Central memory CD8-positive, alpha-beta T cell (primary cell): ENCODE measurements at regions not wholly inside any gene's neighbourhood (a gene's known extent, or its start where the extent isn't known, plus 50 kb on each side); places are given as distances from the start of the nearest gene placed in this dataset.

ENCODE experiments used
- ATAC-seq: fragments of 150-1000 bp; cut with Tn5 transposase; replicated peaks from 2 replicates; pipeline ENCODE4 v1.10.0; 2022; ENCODE audit warnings: mild to moderate bottlenecking, moderate FRiP score, moderate number of reproducible peaks; ENCODE audit not compliant: poor library complexity, severe bottlenecking; ENCODE audit errors: extremely low read depth
- DNase-seq, 2 donors: peaks; one replicate each; pipeline ENCODE4 v3.0.0; 2021; ENCODE audit warnings: low spot score in 2 of 2
- H3K27ac Mint-ChIP-seq: one replicate; pipeline ENCODE4 v1.8.0; 2022; ENCODE audit warnings: low read depth, mild to moderate bottlenecking, moderate library complexity, mixed read lengths
- H3K27me3 Mint-ChIP-seq: one replicate; pipeline ENCODE4 v1.8.0; 2022; ENCODE audit warnings: mixed read lengths
- H3K36me3 Mint-ChIP-seq: one replicate; pipeline ENCODE4 v1.8.0; 2022; ENCODE audit warnings: mild to moderate bottlenecking, moderate library complexity, mixed read lengths; ENCODE audit not compliant: insufficient read depth
- H3K4me1 Mint-ChIP-seq: one replicate; pipeline ENCODE4 v1.8.0; 2022; ENCODE audit warnings: mixed read lengths
- H3K4me3 Mint-ChIP-seq: one replicate; pipeline ENCODE4 v1.8.0; 2022; ENCODE audit warnings: mild to moderate bottlenecking, moderate library complexity, mixed read lengths
- H3K9me3 Mint-ChIP-seq: one replicate; pipeline ENCODE4 v1.8.0; 2022; ENCODE audit warnings: mixed read lengths

GRCh38 chr1:215475796-215476481, 91.2 kb upstream of the KCTD3 start:
- Mint-ChIP-seq H3K4me1 (no peaks in the 10 kb centered on the region), H3K4me3 (no peak overlapping the region), H3K27ac (no peak overlapping the region), H3K9me3 (no peaks in the 10 kb centered on the region), H3K27me3 (no peaks in the 10 kb centered on the region), H3K36me3 (no peaks in the 10 kb centered on the region)
- DNase-seq (no peak), ATAC-seq (no peak)

DNA sequence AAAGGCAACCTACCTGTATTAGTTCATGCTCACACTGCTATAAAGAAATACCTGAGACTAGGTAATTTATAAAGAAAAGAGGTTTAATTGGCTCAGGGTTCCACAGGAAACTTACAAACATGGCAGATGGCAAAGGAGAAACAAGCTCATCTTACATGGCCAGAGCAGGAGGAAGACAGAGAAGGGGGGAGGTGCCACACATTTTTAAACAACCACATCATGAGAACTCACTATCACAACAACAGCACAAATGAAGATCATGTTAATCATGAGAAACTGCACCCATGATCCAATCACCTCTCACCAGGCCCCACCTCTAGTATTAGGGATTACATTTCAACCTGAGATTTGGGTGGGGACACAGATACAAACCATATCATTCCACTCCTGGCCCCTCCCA, 90.6 kb upstream of the KCTD3 start:
- ATAC-seq (no peak), DNase-seq (no peak)

DNA sequence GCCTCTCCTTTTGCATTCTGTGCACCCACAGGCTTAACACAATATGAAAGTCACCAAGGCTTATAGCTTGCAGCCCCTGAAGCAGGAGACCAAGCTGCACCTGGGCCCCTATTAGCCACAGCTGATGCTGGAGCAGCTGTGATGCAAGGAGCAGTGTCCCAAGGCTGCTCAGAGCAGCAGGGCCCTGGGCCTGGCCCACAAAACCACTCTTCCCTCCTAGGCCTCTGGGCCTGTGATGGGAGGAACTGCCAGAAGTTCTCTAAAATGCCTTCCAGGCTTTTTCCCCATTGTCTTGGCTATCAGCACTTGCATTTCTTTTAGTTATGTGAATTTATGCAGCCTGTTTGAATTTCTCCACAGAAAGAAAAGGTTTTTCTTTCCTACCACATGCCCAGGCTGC, 89.5 kb upstream of the KCTD3 start:
- H3K9me3 Mint-ChIP-seq: no peaks in the 10 kb centered on the region
- ATAC-seq: no peak
- no peak overlapping the region for H3K4me3 Mint-ChIP-seq

More for the DNA sequence above, 90.6 kb upstream of the KCTD3 start:
- Mint-ChIP-seq H3K36me3 (no peaks in the 10 kb centered on the region), H3K27ac (no peak overlapping the region), H3K4me1 (no peaks in the 10 kb centered on the region), H3K9me3 (no peaks in the 10 kb centered on the region), H3K27me3 (no peaks in the 10 kb centered on the region), H3K4me3 (no peak overlapping the region)

DNA sequence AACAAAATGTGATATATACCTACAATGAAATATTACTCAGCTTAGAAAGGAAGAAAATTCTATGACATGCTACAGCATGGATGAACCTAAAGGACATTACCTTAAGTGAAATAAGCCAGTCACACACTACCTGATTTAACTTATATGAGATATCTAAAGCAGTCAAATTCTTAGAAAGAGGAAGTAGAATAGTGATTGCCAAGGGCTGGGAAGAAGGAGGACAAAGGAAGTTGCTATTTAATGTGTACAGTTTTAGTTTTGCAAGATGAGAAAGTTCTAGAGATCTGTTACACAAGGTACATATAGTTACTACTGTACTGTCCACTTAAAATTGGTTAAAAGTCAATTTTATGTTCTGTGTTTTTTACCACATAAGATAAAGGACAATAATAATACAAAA, 87.5 kb upstream of the KCTD3 start:
- no peak for ATAC-seq
- Mint-ChIP-seq H3K4me3 (no peak overlapping the region), H3K27me3 (no peaks in the 10 kb centered on the region)

More for the DNA sequence above, 89.5 kb upstream of the KCTD3 start:
- Mint-ChIP-seq H3K27ac (no peak overlapping the region), H3K27me3 (no peaks in the 10 kb centered on the region), H3K36me3 (no peaks in the 10 kb centered on the region), H3K4me1 (no peaks in the 10 kb centered on the region)
- no peak for DNase-seq

GRCh38 chr1:215482079-215482478, 85.0 kb upstream of the KCTD3 start:
- no peak for DNase-seq
- no peak overlapping the region for H3K27ac Mint-ChIP-seq
- no peaks in the 10 kb centered on the region for H3K36me3 Mint-ChIP-seq
- ATAC-seq: no peak
- H3K4me3 Mint-ChIP-seq: no peak overlapping the region
- H3K4me1 Mint-ChIP-seq: no peaks in the 10 kb centered on the region
- H3K27me3 Mint-ChIP-seq: no peaks in the 10 kb centered on the region
- H3K9me3 Mint-ChIP-seq: no peaks in the 10 kb centered on the region

More for the DNA sequence above, 87.5 kb upstream of the KCTD3 start:
- H3K4me1 Mint-ChIP-seq: no peaks in the 10 kb centered on the region
- DNase-seq: no peak
- no peaks in the 10 kb centered on the region for H3K36me3 Mint-ChIP-seq
- no peaks in the 10 kb centered on the region for H3K9me3 Mint-ChIP-seq
- no peak overlapping the region for H3K27ac Mint-ChIP-seq

DNA sequence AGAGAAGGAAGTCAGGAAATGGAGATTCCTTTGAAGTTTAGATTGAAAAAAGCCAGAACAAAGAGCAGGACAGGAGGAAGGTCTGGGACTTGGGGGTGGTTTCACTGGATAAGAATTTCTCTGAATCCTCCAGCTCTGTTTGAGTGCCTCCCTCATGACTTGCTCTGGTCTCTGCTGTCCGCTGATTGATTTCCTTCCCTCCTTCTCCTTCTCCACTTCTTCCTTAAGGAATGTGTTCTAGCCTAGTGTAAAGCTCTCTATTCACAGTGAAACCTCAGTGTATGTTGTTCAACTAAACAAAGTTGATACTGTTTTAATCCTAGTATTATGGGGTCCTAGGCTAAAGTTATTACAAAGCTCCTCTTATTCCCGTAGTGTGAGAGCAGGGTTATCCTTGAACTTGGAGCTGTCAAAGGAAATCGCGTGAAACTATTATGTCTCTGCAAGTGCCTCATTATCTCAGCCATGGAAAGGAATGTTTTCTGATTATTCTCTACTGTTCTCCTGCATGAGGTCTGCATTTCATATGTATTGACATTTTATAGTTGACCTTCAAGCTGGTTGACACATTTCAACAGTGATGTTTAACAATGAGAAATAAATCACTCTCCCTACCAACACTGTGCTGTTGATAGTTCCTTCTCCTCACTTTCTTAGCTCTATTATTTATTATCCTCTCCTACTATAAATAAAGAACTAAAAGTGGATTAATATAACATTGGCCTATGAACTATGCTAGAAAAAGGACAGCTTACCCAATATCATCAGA, 82.7 kb upstream of the KCTD3 start:
- DNase-seq (no peak), ATAC-seq (no peak)
- H3K9me3 Mint-ChIP-seq: no peaks in the 10 kb centered on the region
- no peaks in the 10 kb centered on the region for H3K4me1 Mint-ChIP-seq
- no peak overlapping the region for H3K27ac Mint-ChIP-seq
- no peaks in the 10 kb centered on the region for H3K27me3 Mint-ChIP-seq
- no peak overlapping the region for H3K4me3 Mint-ChIP-seq
- H3K36me3 Mint-ChIP-seq: no peaks in the 10 kb centered on the region

DNA sequence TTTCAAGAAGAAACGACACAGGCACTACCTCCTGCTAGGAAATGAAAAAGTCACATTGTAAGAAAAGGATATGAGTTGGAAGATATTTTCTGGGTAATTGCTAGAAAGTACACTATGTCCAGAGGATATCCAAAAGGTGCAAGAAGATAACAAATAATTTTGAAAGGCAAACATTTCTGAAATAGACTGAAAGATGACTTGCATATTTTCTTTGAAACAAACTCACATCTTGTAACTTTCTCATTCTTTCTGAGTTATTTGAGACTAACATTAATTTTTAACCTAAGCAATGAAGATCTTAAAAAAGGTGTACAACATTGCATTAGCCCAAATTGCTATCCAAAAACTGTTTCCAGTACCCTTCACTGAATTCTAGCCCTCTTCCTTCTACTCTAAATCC, 79.6 kb upstream of the KCTD3 start:
- Mint-ChIP-seq H3K4me3 (no peak overlapping the region), H3K9me3 (peaks cover 7% of the 10 kb centered on the region), H3K27me3 (no peaks in the 10 kb centered on the region), H3K4me1 (no peaks in the 10 kb centered on the region), H3K36me3 (no peaks in the 10 kb centered on the region), H3K27ac (no peak overlapping the region)
- no peak for DNase-seq
- ATAC-seq: no peak

DNA sequence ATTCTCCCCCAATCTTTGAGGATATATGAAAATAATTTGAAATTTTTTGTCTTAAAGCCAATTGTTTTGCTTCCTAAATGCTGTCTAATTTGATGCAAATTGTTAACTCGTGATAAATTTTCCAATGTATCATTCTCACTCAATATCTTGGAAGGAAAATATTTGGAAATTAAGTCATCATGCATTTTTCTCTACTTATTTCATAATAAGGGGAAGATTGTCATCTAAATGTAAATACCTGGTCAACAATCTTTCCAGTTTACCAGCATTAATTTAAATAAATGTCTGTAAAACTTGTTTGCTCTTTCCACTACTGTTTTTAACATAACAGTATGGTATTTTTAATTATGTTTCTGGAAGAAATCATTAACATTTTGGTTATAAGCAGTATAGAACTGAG, 78.3 kb upstream of the KCTD3 start:
- H3K4me1 Mint-ChIP-seq: no peaks in the 10 kb centered on the region
- H3K27me3 Mint-ChIP-seq: no peaks in the 10 kb centered on the region
- DNase-seq: no peak
- ATAC-seq: no peak
- H3K4me3 Mint-ChIP-seq: no peak overlapping the region
- H3K9me3 Mint-ChIP-seq: peaks cover 7% of the 10 kb centered on the region
- H3K27ac Mint-ChIP-seq: no peak overlapping the region
- H3K36me3 Mint-ChIP-seq: no peaks in the 10 kb centered on the region

- Mint-ChIP-seq H3K36me3 (no peaks in the 10 kb centered on the region), H3K4me1 (no peaks in the 10 kb centered on the region), H3K9me3 (peaks cover 7% of the 10 kb centered on the region), H3K27ac (no peak overlapping the region), H3K27me3 (no peaks in the 10 kb centered on the region), H3K4me3 (no peak overlapping the region)
- DNase-seq (no peak), ATAC-seq (no peak)
These were observed 77.1 kb upstream of the KCTD3 start for GRCh38 chr1:215489771-215490565.

- H3K27ac Mint-ChIP-seq: no peak overlapping the region
- no peaks in the 10 kb centered on the region for H3K27me3 Mint-ChIP-seq
- ATAC-seq (no peak), DNase-seq (no peak)
- H3K4me3 Mint-ChIP-seq: no peak overlapping the region
- no peaks in the 10 kb centered on the region for H3K36me3 Mint-ChIP-seq
- H3K9me3 Mint-ChIP-seq: no peaks in the 10 kb centered on the region
- H3K4me1 Mint-ChIP-seq: no peaks in the 10 kb centered on the region
These were observed 69.6 kb upstream of the KCTD3 start for GRCh38 chr1:215497528-215497927.

- no peak for DNase-seq
- Mint-ChIP-seq H3K27me3 (no peaks in the 10 kb centered on the region), H3K27ac (no peak overlapping the region), H3K4me1 (no peaks in the 10 kb centered on the region), H3K36me3 (no peaks in the 10 kb centered on the region), H3K9me3 (no peaks in the 10 kb centered on the region), H3K4me3 (no peak overlapping the region)
- ATAC-seq: no peak
These were observed 65.6 kb upstream of the KCTD3 start for GRCh38 chr1:215501496-215501895.

DNA sequence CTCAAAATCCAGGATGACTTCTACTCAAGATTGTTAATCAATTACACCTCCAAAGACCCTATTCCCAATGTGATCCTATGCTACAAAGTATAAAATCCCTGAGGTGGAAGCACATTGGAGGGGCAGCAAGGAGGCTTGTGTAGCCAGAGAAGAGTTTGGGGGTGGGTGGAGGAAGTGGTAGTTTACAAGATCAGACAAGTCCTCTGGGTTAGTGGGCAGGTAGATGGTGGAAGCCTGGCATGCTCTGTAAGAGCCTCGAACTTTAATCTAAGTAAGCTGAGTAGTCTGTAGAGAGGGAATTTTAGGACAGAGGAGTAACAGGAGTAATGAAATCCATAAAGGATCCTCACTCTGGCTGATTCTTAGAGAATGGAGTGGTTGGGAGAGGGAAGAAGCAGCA, 65.0 kb upstream of the KCTD3 start:
- ATAC-seq (no peak), DNase-seq (no peak)
- no peaks in the 10 kb centered on the region for H3K27me3 Mint-ChIP-seq
- no peaks in the 10 kb centered on the region for H3K36me3 Mint-ChIP-seq
- no peaks in the 10 kb centered on the region for H3K4me1 Mint-ChIP-seq
- H3K9me3 Mint-ChIP-seq: no peaks in the 10 kb centered on the region
- H3K4me3 Mint-ChIP-seq: no peak overlapping the region
- H3K27ac Mint-ChIP-seq: no peak overlapping the region

- no peaks in the 10 kb centered on the region for H3K27me3 Mint-ChIP-seq
- H3K36me3 Mint-ChIP-seq: no peaks in the 10 kb centered on the region
- ATAC-seq (no peak), DNase-seq (no peak)
- no peak overlapping the region for H3K27ac Mint-ChIP-seq
- no peak overlapping the region for H3K4me3 Mint-ChIP-seq
- no peaks in the 10 kb centered on the region for H3K4me1 Mint-ChIP-seq
- H3K9me3 Mint-ChIP-seq: peaks cover 7% of the 10 kb centered on the region
These were observed 60.0 kb upstream of the KCTD3 start for GRCh38 chr1:215507119-215507518.
